Neural progenitor cell (in vitro differentiated cells): ENCODE measurements at regions not wholly inside any gene's neighbourhood (a gene's known extent, or its start where the extent isn't known, plus 50 kb on each side); places are given as distances from the start of the nearest gene placed in this dataset.
"Not testable (repeated sequence)": the region's sequence is repeated elsewhere in the genome, so short reads cannot be mapped to it uniquely, and the experiment has no call there.

ENCODE experiments used
- EZH2 ChIP-seq: fragments of 200-600 bp; sonication (generic); IDR thresholded peaks from 2 replicates; pipeline ENCODE4 v1.6.1; 2017; ENCODE audit warnings: antibody characterized with exemption, mild to moderate bottlenecking, moderate library complexity
- TF ChIP-seq, protein P1 (sequence below): fragments of 200-600 bp; sonication (generic); IDR thresholded peaks from 2 replicates; pipeline ENCODE4 v1.5.1; 2017; ENCODE audit warnings: antibody characterized with exemption, mild to moderate bottlenecking

DNA sequence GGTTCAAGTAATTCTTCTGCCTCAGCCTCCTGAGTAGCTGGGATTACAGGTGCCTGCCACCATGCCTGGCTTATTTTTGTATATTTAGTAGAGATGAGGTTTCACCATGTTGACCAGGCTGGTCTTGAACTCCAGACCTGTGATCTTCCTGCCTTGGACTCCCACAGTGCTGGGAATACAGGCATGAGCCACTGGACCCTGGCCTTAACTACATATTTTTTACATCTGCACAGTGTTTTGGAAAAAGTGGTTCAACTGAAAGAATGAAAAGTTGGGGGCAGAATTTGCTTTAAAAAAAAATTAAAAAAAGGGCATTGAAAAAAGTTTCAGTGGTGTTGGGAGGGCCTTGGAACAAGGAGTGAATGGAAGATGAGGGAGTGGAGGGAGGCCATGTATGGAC, 88.9 kb upstream of the TPTE start:
- TF ChIP-seq, protein P1, sequence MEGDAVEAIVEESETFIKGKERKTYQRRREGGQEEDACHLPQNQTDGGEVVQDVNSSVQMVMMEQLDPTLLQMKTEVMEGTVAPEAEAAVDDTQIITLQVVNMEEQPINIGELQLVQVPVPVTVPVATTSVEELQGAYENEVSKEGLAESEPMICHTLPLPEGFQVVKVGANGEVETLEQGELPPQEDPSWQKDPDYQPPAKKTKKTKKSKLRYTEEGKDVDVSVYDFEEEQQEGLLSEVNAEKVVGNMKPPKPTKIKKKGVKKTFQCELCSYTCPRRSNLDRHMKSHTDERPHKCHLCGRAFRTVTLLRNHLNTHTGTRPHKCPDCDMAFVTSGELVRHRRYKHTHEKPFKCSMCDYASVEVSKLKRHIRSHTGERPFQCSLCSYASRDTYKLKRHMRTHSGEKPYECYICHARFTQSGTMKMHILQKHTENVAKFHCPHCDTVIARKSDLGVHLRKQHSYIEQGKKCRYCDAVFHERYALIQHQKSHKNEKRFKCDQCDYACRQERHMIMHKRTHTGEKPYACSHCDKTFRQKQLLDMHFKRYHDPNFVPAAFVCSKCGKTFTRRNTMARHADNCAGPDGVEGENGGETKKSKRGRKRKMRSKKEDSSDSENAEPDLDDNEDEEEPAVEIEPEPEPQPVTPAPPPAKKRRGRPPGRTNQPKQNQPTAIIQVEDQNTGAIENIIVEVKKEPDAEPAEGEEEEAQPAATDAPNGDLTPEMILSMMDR, result not testable (repeated sequence)
- not testable (repeated sequence) for TF ChIP-seq EZH2
